GM08714 (cell line): ENCODE measurements at regions not wholly inside any gene's neighbourhood (a gene's known extent, or its start where the extent isn't known, plus 50 kb on each side); places are given as distances from the start of the nearest gene placed in this dataset.

Experiments
- H3K4me3 ChIP-seq: fragments of 200-500 bp; sonication (Bioruptor generic); 2 replicates; pipeline ENCODE4 v1.5.1; 2014; ENCODE audit warnings: mild to moderate bottlenecking, low read length, inconsistent platforms
- ZNF274 ChIP-seq: IDR thresholded peaks from 2 replicates; pipeline ENCODE4 v1.6.1; 2012; ENCODE audit warnings: mild to moderate bottlenecking, low read depth, low read length

GRCh38 chr5:158017469-158017868, 158.5 kb upstream of the CLINT1 start:
- no peak for TF ChIP-seq ZNF274
- no peak overlapping the region for H3K4me3 ChIP-seq

- TF ChIP-seq ZNF274: no peak
- no peak overlapping the region for H3K4me3 ChIP-seq
Measured at GRCh38 chr5:158014372-158014771, 155.4 kb upstream of the CLINT1 start.

GRCh38 chr5:158013939-158014338, 155.0 kb upstream of the CLINT1 start:
- H3K4me3 ChIP-seq: no peak overlapping the region
- no peak for TF ChIP-seq ZNF274

GRCh38 chr5:158013303-158013702, 154.4 kb upstream of the CLINT1 start:
- no peak for TF ChIP-seq ZNF274
- H3K4me3 ChIP-seq: no peak overlapping the region

GRCh38 chr5:158011422-158011821, 152.5 kb upstream of the CLINT1 start:
- no peak overlapping the region for H3K4me3 ChIP-seq
- TF ChIP-seq ZNF274: no peak

- TF ChIP-seq ZNF274: no peak
- no peak overlapping the region for H3K4me3 ChIP-seq
Measured at GRCh38 chr5:158010831-158011230, 151.9 kb upstream of the CLINT1 start.

- TF ChIP-seq ZNF274: no peak
Measured at GRCh38 chr5:158007336-158007735, 148.4 kb upstream of the CLINT1 start.

GRCh38 chr5:157999696-158000095, 140.8 kb upstream of the CLINT1 start:
- no peak overlapping the region for H3K4me3 ChIP-seq
- no peak for TF ChIP-seq ZNF274

More at GRCh38 chr5:158007336-158007735, 148.4 kb upstream of the CLINT1 start:
- H3K4me3 ChIP-seq: no peak overlapping the region

GRCh38 chr5:157997991-157998504, 139.1 kb upstream of the CLINT1 start:
- no peak for TF ChIP-seq ZNF274
- no peak overlapping the region for H3K4me3 ChIP-seq

GRCh38 chr5:157994906-157995519, 136.1 kb upstream of the CLINT1 start:
- H3K4me3 ChIP-seq: no peak overlapping the region
- no peak for TF ChIP-seq ZNF274

- TF ChIP-seq ZNF274: no peak
- H3K4me3 ChIP-seq: no peak overlapping the region
Measured at GRCh38 chr5:157993986-157994691, 135.2 kb upstream of the CLINT1 start.

- H3K4me3 ChIP-seq: no peak overlapping the region
- no peak for TF ChIP-seq ZNF274
Measured at GRCh38 chr5:157993201-157993600, 134.3 kb upstream of the CLINT1 start.

GRCh38 chr5:157990583-157991181, 131.7 kb upstream of the CLINT1 start:
- TF ChIP-seq ZNF274: no peak
- no peak overlapping the region for H3K4me3 ChIP-seq

- no peak overlapping the region for H3K4me3 ChIP-seq
Measured at GRCh38 chr5:157989296-157989695, 130.4 kb upstream of the CLINT1 start.

GRCh38 chr5:157987259-157987658, 128.3 kb upstream of the CLINT1 start:
- no peak overlapping the region for H3K4me3 ChIP-seq
- no peak for TF ChIP-seq ZNF274

More at GRCh38 chr5:157989296-157989695, 130.4 kb upstream of the CLINT1 start:
- TF ChIP-seq ZNF274: no peak

GRCh38 chr5:157986431-157986990, 127.6 kb upstream of the CLINT1 start:
- TF ChIP-seq ZNF274: no peak

More at GRCh38 chr5:157986431-157986990, 127.6 kb upstream of the CLINT1 start:
- no peak overlapping the region for H3K4me3 ChIP-seq
